HuH-7.5 (cell line): ENCODE measurements at regions not wholly inside any gene's neighbourhood (a gene's known extent, or its start where the extent isn't known, plus 50 kb on each side); places are given as distances from the start of the nearest gene placed in this dataset.

ENCODE experiments used
- DNase-seq: peaks from one replicate; pipeline ENCODE4 v3.0.0; 2011; ENCODE audit warnings: low spot score

- no peak for DNase-seq
Observed at GRCh38 chr13:104310861-104311260, 1244.6 kb upstream of the SLC10A2 start.

- no peak for DNase-seq
Observed at GRCh38 chr13:104309431-104309830, 1243.2 kb upstream of the SLC10A2 start.

GRCh38 chr13:104301171-104301975 lies 1235.2 kb upstream of the SLC10A2 start:
- no peak for DNase-seq

- no peak for DNase-seq
Observed at GRCh38 chr13:104297075-104297474, 1230.9 kb upstream of the SLC10A2 start.

- no peak for DNase-seq
Observed at GRCh38 chr13:104296286-104296685, 1230.1 kb upstream of the SLC10A2 start.

- DNase-seq, result no peak
Observed at GRCh38 chr13:104295537-104295936, 1229.3 kb upstream of the SLC10A2 start.

- DNase-seq, result no peak
Observed at GRCh38 chr13:104289400-104289799, 1223.2 kb upstream of the SLC10A2 start.

GRCh38 chr13:104288496-104288895 lies 1222.3 kb upstream of the SLC10A2 start:
- no peak for DNase-seq

GRCh38 chr13:104286566-104287290 lies 1220.5 kb upstream of the SLC10A2 start:
- DNase-seq, result no peak

GRCh38 chr13:104281910-104282309 lies 1215.7 kb upstream of the SLC10A2 start:
- no peak for DNase-seq

GRCh38 chr13:104270731-104271130 lies 1204.5 kb upstream of the SLC10A2 start:
- DNase-seq, result no peak

- no peak for DNase-seq
Observed at GRCh38 chr13:104267206-104267811, 1201.1 kb upstream of the SLC10A2 start.

- no peak for DNase-seq
Observed at GRCh38 chr13:104256701-104257100, 1190.5 kb upstream of the SLC10A2 start.

GRCh38 chr13:104253063-104253680 lies 1187.0 kb upstream of the SLC10A2 start:
- no peak for DNase-seq

- no peak for DNase-seq
Observed at GRCh38 chr13:104251931-104252330, 1185.7 kb upstream of the SLC10A2 start.

GRCh38 chr13:104246955-104247354 lies 1180.7 kb upstream of the SLC10A2 start:
- no peak for DNase-seq

- DNase-seq, result no peak
Observed at GRCh38 chr13:104206450-104207044, 1140.3 kb upstream of the SLC10A2 start.

- DNase-seq, result no peak
Observed at GRCh38 chr13:104204177-104204576, 1138.0 kb upstream of the SLC10A2 start.

- DNase-seq, result no peak
Observed at GRCh38 chr13:104198801-104199200, 1132.6 kb upstream of the SLC10A2 start.

- DNase-seq, result no peak
Observed at GRCh38 chr13:104196611-104197010, 1130.4 kb upstream of the SLC10A2 start.

GRCh38 chr13:104181526-104182231 lies 1115.5 kb upstream of the SLC10A2 start:
- no peak for DNase-seq
